HL-60 (cell line): ENCODE measurements at regions not wholly inside any gene's neighbourhood (a gene's known extent, or its start where the extent isn't known, plus 50 kb on each side); places are given as distances from the start of the nearest gene placed in this dataset.

Experiments
- CTCF ChIP-seq: IDR thresholded peaks from one replicate; pipeline ENCODE4 v1.5.1; 2011; ENCODE audit warnings: low read length, control low read depth, inconsistent platforms; ENCODE audit not compliant: insufficient read depth
- GABPA ChIP-seq: IDR thresholded peaks from 2 replicates; pipeline ENCODE4 v1.6.1; 2012; ENCODE audit warnings: low read depth
- POLR2AphosphoS5 ChIP-seq: IDR thresholded peaks from 2 replicates; pipeline ENCODE4 v1.6.1; 2012; ENCODE audit warnings: low read depth
- REST ChIP-seq: IDR thresholded peaks from 2 replicates; pipeline ENCODE4 v1.6.1; 2012; ENCODE audit warnings: low read depth; ENCODE audit not compliant: insufficient replicate concordance
- SPI1 ChIP-seq: IDR thresholded peaks from 2 replicates; pipeline ENCODE4 v1.6.1; 2012; ENCODE audit warnings: low read depth, mild to moderate bottlenecking, borderline replicate concordance

- no peak for TF ChIP-seq CTCF
- no peak for TF ChIP-seq POLR2AphosphoS5
- no peak for TF ChIP-seq REST
- no peak for TF ChIP-seq SPI1
- no peak for TF ChIP-seq GABPA
Measured at GRCh38 chr1:82628887-82629286, 828.2 kb downstream of the ADGRL2 start.
